NCI-H82 treated with DMSO at 0.1 percent for 48 hours (cell line): ENCODE measurements at regions not wholly inside any gene's neighbourhood (a gene's known extent, or its start where the extent isn't known, plus 50 kb on each side); places are given as distances from the start of the nearest gene placed in this dataset.
"Not testable (repeated sequence)": the region's sequence is repeated elsewhere in the genome, so short reads cannot be mapped to it uniquely, and the experiment has no call there.

ENCODE experiments used
- DNase-seq: peaks from one replicate; lab custom pipeline; 2025; ENCODE audit not compliant: unreplicated experiment; lab: John Stamatoyannopoulos, UW

- no peak for DNase-seq
Measured at GRCh38 chr5:58207076-58207475, 252.8 kb downstream of the PLK2 start.

- DNase-seq, result no peak
Measured at GRCh38 chr5:58204966-58205365, 254.9 kb downstream of the PLK2 start.

GRCh38 chr5:58202941-58203444, 256.9 kb downstream of the PLK2 start:
- no peak for DNase-seq

GRCh38 chr5:58201922-58202648, 257.8 kb downstream of the PLK2 start:
- no peak for DNase-seq

- DNase-seq, result no peak
Measured at GRCh38 chr5:58200451-58200850, 259.4 kb downstream of the PLK2 start.

- no peak for DNase-seq
Measured at GRCh38 chr5:58199087-58199486, 260.8 kb downstream of the PLK2 start.

- DNase-seq, result no peak
Measured at GRCh38 chr5:58198330-58198729, 261.6 kb downstream of the PLK2 start.

- no peak for DNase-seq
Measured at GRCh38 chr5:58197875-58198274, 262.0 kb downstream of the PLK2 start.

- no peak for DNase-seq
Measured at GRCh38 chr5:58191443-58191842, 268.4 kb downstream of the PLK2 start.

GRCh38 chr5:58188262-58188651, 271.6 kb downstream of the PLK2 start:
- DNase-seq, result no peak

GRCh38 chr5:58187432-58188261, 272.2 kb downstream of the PLK2 start:
- DNase-seq, result no peak

- no peak for DNase-seq
Measured at GRCh38 chr5:58185801-58186200, 274.1 kb downstream of the PLK2 start.

GRCh38 chr5:58185397-58185796, 274.5 kb downstream of the PLK2 start:
- DNase-seq, result no peak

- no peak for DNase-seq
Measured at GRCh38 chr5:58184910-58185309, 275.0 kb downstream of the PLK2 start.

GRCh38 chr5:58183786-58184085, 276.1 kb downstream of the PLK2 start:
- no peak for DNase-seq

- DNase-seq, result no peak
Measured at GRCh38 chr5:58183078-58183785, 276.7 kb downstream of the PLK2 start.

- DNase-seq, result no peak
Measured at GRCh38 chr5:58182287-58182841, 277.5 kb downstream of the PLK2 start.

- no peak for DNase-seq
Measured at GRCh38 chr5:58181578-58182286, 278.2 kb downstream of the PLK2 start.

- no peak for DNase-seq
Measured at GRCh38 chr5:58172946-58173345, 286.9 kb downstream of the PLK2 start.

- DNase-seq, result no peak
Measured at GRCh38 chr5:58165152-58165551, 294.7 kb downstream of the PLK2 start.

GRCh38 chr5:58161889-58162288, 298.0 kb downstream of the PLK2 start:
- DNase-seq, result not testable (repeated sequence)
